ENCODE measurements at regions not wholly inside any gene's neighbourhood (a gene's known extent, or its start where the extent isn't known, plus 50 kb on each side); places are given as distances from the start of the nearest gene placed in this dataset.

GRCh38 chr15:61613138-61613537 is 384.0 kb upstream of the RORA start:
- peaks cover 59% of the 10 kb centered on the region for H3K9me3 ChIP-seq (replicated peaks)
- H3K36me3 ChIP-seq, result no peaks in the 10 kb centered on the region
- peaks cover 6% of the 10 kb centered on the region for H3K27me3 ChIP-seq (ENCODE audit: low read depth)
- no peak overlapping the region for H3K4me3 ChIP-seq
- intact Hi-C loops (cut with micrococcal nuclease), result no loop called here
- DNase-seq, result no peak
- H3K4me1 ChIP-seq, result no peaks in the 10 kb centered on the region
- no peak for TF ChIP-seq CTCF (IDR thresholded peaks at IDR 0.05; ENCODE audit: borderline replicate concordance)
- H3K27ac ChIP-seq (replicated peaks), result no peak overlapping the region

- Histone ChIP-seq H3K9me3 (replicated peaks) (peaks cover 49% of the 10 kb centered on the region), H3K36me3 (no peaks in the 10 kb centered on the region), H3K4me1 (no peaks in the 10 kb centered on the region), H3K27ac (replicated peaks) (no peak overlapping the region), H3K27me3 (ENCODE audit: low read depth) (peaks cover 5% of the 10 kb centered on the region), H3K4me3 (no peak overlapping the region)
- intact Hi-C loops (cut with micrococcal nuclease), result no loop called here
- no peak for TF ChIP-seq CTCF (IDR thresholded peaks at IDR 0.05; ENCODE audit: borderline replicate concordance)
- DNase-seq, result no peak
These were observed 383.0 kb upstream of the RORA start for GRCh38 chr15:61612111-61612510.

- no peak overlapping the region for H3K4me3 ChIP-seq
- H3K27ac ChIP-seq (replicated peaks), result no peak overlapping the region
- TF ChIP-seq CTCF (IDR thresholded peaks at IDR 0.05; ENCODE audit: borderline replicate concordance), result no peak
- no peak for DNase-seq
- no peaks in the 10 kb centered on the region for H3K9me3 ChIP-seq (replicated peaks)
- H3K36me3 ChIP-seq, result no peaks in the 10 kb centered on the region
- H3K27me3 ChIP-seq (ENCODE audit: low read depth), result peaks cover 13% of the 10 kb centered on the region
- intact Hi-C loops (cut with micrococcal nuclease), result no loop called here
- no peaks in the 10 kb centered on the region for H3K4me1 ChIP-seq
These were observed 376.2 kb upstream of the RORA start for GRCh38 chr15:61605343-61605742.

GRCh38 chr15:61598655-61599054 is 369.6 kb upstream of the RORA start:
- Histone ChIP-seq H3K27ac (replicated peaks) (no peak overlapping the region), H3K27me3 (ENCODE audit: low read depth) (peaks cover 17% of the 10 kb centered on the region), H3K4me3 (no peak overlapping the region), H3K4me1 (no peaks in the 10 kb centered on the region), H3K36me3 (no peaks in the 10 kb centered on the region), H3K9me3 (replicated peaks) (no peaks in the 10 kb centered on the region)
- intact Hi-C loops (cut with micrococcal nuclease), result no loop called here
- no peak for DNase-seq
- no peak for TF ChIP-seq CTCF (IDR thresholded peaks at IDR 0.05; ENCODE audit: borderline replicate concordance)

GRCh38 chr15:61584410-61584809 is 355.3 kb upstream of the RORA start:
- Histone ChIP-seq H3K27me3 (ENCODE audit: low read depth) (peaks cover 11% of the 10 kb centered on the region), H3K4me3 (no peak overlapping the region), H3K36me3 (no peaks in the 10 kb centered on the region), H3K4me1 (no peaks in the 10 kb centered on the region), H3K27ac (replicated peaks) (no peak overlapping the region), H3K9me3 (replicated peaks) (peaks cover 24% of the 10 kb centered on the region)
- TF ChIP-seq CTCF (IDR thresholded peaks at IDR 0.05; ENCODE audit: borderline replicate concordance), result no peak
- intact Hi-C loops (cut with micrococcal nuclease), result no loop called here
- DNase-seq, result no peak

GRCh38 chr15:61582092-61582491 is 353.0 kb upstream of the RORA start:
- DNase-seq, result no peak
- no peak for TF ChIP-seq CTCF (IDR thresholded peaks at IDR 0.05; ENCODE audit: borderline replicate concordance)
- Histone ChIP-seq H3K27me3 (ENCODE audit: low read depth) (peaks cover 3% of the 10 kb centered on the region), H3K4me1 (no peaks in the 10 kb centered on the region), H3K9me3 (replicated peaks) (peaks cover 24% of the 10 kb centered on the region), H3K27ac (replicated peaks) (no peak overlapping the region), H3K4me3 (no peak overlapping the region), H3K36me3 (no peaks in the 10 kb centered on the region)
- intact Hi-C loops (cut with micrococcal nuclease), result no loop called here

Data from left ventricle myocardium inferior (tissue), 1 donor.